ENCODE measurements at regions not wholly inside any gene's neighbourhood (a gene's known extent, or its start where the extent isn't known, plus 50 kb on each side); places are given as distances from the start of the nearest gene placed in this dataset.
"Not testable (repeated sequence)": the region's sequence is repeated elsewhere in the genome, so short reads cannot be mapped to it uniquely, and the experiment has no call there.

DNA sequence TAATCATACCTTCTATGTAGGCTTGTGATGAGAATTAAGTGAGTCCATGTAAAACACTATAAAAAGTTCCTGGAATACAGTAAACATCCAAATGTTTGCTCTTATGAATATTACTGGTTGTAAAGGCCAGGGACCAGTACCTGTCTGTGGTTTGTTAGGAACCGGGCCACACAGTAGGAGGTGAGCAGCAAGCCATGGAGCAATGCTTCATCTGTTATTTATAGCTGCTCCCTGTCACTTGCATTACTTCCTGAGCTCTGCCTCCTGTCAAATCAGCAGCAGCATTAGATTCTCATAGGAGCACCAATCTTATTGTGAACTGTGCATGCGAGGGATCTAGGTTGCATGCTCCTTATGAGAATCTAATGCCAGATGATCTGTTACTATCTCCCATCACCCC, 662.0 kb upstream of the ANKRD30A start:
- no peak overlapping the region for H3K27ac ChIP-seq (ENCODE audit: low read depth, low read length)
- H3K56ac ChIP-seq (ENCODE audit: low read length) = no peak overlapping the region
- H2BK5ac ChIP-seq (ENCODE audit: low read length) = no peak overlapping the region
- H3K23ac ChIP-seq (ENCODE audit: low read length) = no peak overlapping the region
- no peak overlapping the region for H3K18ac ChIP-seq (ENCODE audit: low read length)
- H2BK15ac ChIP-seq (replicated peaks; ENCODE audit: low read depth) = no peak overlapping the region
- H3K79me2 ChIP-seq (ENCODE audit: control insufficient read depth, insufficient read depth, low read length) = no peaks in the 10 kb centered on the region
- WGBS (ENCODE audit: extremely low coverage, insufficient coverage, low lambda C conversion rate) = no CpG with 5 or more reads among the region's 2 CpGs
- no peak overlapping the region for H3K4ac ChIP-seq (ENCODE audit: low read depth, low read length)
- no peaks in the 10 kb centered on the region for H3K4me1 ChIP-seq (ENCODE audit: control insufficient read depth, low read depth, low read length)
- no peaks in the 10 kb centered on the region for H3K27me3 ChIP-seq (ENCODE audit: insufficient read depth, low read length, poor library complexity)
- H3K4me3 ChIP-seq (ENCODE audit: low read length) = no peak overlapping the region
- no peak overlapping the region for H2AK5ac ChIP-seq (ENCODE audit: low read length)
- H2BK120ac ChIP-seq (ENCODE audit: low read depth, low read length) = no peak overlapping the region
- DNase-seq = no peak
- H3K9ac ChIP-seq (ENCODE audit: low read length) = no peak overlapping the region
- no peak overlapping the region for H4K8ac ChIP-seq (ENCODE audit: low read depth, low read length)
- no peak overlapping the region for H3K4me2 ChIP-seq (ENCODE audit: low read length)
- no peak overlapping the region for H4K5ac ChIP-seq (ENCODE audit: low read length)
- H3K36me3 ChIP-seq (ENCODE audit: control insufficient read depth, insufficient read depth, low read length) = no peaks in the 10 kb centered on the region
- H3K79me1 ChIP-seq (ENCODE audit: low read length) = no peaks in the 10 kb centered on the region

DNA sequence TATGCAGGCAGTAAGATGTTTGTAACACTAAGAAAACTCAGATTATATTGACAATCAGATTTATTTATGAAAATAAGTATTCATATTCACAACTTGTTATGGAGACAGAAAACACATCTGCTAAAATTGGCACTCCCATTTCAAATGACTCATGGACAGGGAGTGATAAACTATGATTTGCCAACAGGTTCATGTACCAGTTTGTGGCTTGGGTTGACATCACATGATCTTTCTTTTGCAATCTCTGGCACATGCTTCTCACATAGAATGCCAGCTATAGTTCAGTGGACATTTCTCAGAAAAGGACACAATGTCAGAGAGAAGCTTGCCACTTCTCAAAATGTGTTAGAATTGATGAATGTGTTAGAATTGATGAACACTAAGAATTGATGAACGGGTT, 663.2 kb upstream of the ANKRD30A start:
- no peak overlapping the region for H2BK15ac ChIP-seq (replicated peaks; ENCODE audit: low read depth)
- WGBS (ENCODE audit: extremely low coverage, insufficient coverage, low lambda C conversion rate) = no CpG with 5 or more reads among the region's 1 CpG
- no peak overlapping the region for H4K8ac ChIP-seq (ENCODE audit: low read depth, low read length)
- H3K4me2 ChIP-seq (ENCODE audit: low read length) = no peak overlapping the region
- no peak overlapping the region for H3K9ac ChIP-seq (ENCODE audit: low read length)
- DNase-seq = no peak
- H3K56ac ChIP-seq (ENCODE audit: low read length) = no peak overlapping the region
- no peaks in the 10 kb centered on the region for H3K79me2 ChIP-seq (ENCODE audit: control insufficient read depth, insufficient read depth, low read length)
- no peaks in the 10 kb centered on the region for H3K4me1 ChIP-seq (ENCODE audit: control insufficient read depth, low read depth, low read length)
- H4K5ac ChIP-seq (ENCODE audit: low read length) = no peak overlapping the region
- no peaks in the 10 kb centered on the region for H3K79me1 ChIP-seq (ENCODE audit: low read length)
- no peak overlapping the region for H3K4me3 ChIP-seq (ENCODE audit: low read length)
- no peak overlapping the region for H2AK5ac ChIP-seq (ENCODE audit: low read length)
- H2BK5ac ChIP-seq (ENCODE audit: low read length) = no peak overlapping the region
- H3K4ac ChIP-seq (ENCODE audit: low read depth, low read length) = no peak overlapping the region
- no peak overlapping the region for H3K27ac ChIP-seq (ENCODE audit: low read depth, low read length)
- no peaks in the 10 kb centered on the region for H3K27me3 ChIP-seq (ENCODE audit: insufficient read depth, low read length, poor library complexity)
- H3K18ac ChIP-seq (ENCODE audit: low read length) = no peak overlapping the region
- H3K23ac ChIP-seq (ENCODE audit: low read length) = no peak overlapping the region
- H3K36me3 ChIP-seq (ENCODE audit: control insufficient read depth, insufficient read depth, low read length) = no peaks in the 10 kb centered on the region
- H2BK120ac ChIP-seq (ENCODE audit: low read depth, low read length) = no peak overlapping the region

DNA sequence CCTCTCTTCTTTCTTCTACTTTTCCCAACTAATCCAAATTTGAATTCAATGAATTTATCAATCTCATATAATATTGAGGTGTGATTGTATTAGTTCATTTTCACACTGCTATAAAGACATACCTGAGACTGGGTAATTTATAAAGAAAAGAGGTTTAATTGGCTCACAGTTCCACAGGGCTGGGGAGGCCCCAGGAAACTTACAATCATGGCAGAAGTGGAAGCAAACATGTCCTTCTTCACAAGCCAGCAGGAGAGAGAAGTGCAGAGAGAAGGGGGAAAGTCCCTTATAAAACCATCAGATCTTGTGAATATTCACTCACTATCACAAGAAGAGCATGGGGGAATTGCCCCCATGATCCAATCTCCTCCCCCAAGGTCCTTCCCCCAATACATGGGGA, 667.0 kb upstream of the ANKRD30A start:
- H3K79me1 ChIP-seq (ENCODE audit: low read length); H4K5ac ChIP-seq (ENCODE audit: low read length); H3K23ac ChIP-seq (ENCODE audit: low read length); H3K27ac ChIP-seq (ENCODE audit: low read depth, low read length); H3K56ac ChIP-seq (ENCODE audit: low read length); H3K27me3 ChIP-seq (ENCODE audit: insufficient read depth, low read length, poor library complexity); H2BK15ac ChIP-seq (replicated peaks; ENCODE audit: low read depth); H3K79me2 ChIP-seq (ENCODE audit: control insufficient read depth, insufficient read depth, low read length); H2BK5ac ChIP-seq (ENCODE audit: low read length); H3K4me2 ChIP-seq (ENCODE audit: low read length); DNase-seq; H3K9ac ChIP-seq (ENCODE audit: low read length); H3K36me3 ChIP-seq (ENCODE audit: control insufficient read depth, insufficient read depth, low read length); H2AK5ac ChIP-seq (ENCODE audit: low read length); H3K18ac ChIP-seq (ENCODE audit: low read length); H4K8ac ChIP-seq (ENCODE audit: low read depth, low read length); H3K4me1 ChIP-seq (ENCODE audit: control insufficient read depth, low read depth, low read length); H3K4ac ChIP-seq (ENCODE audit: low read depth, low read length); H3K4me3 ChIP-seq (ENCODE audit: low read length); H2BK120ac ChIP-seq (ENCODE audit: low read depth, low read length): not testable (repeated sequence)

DNA sequence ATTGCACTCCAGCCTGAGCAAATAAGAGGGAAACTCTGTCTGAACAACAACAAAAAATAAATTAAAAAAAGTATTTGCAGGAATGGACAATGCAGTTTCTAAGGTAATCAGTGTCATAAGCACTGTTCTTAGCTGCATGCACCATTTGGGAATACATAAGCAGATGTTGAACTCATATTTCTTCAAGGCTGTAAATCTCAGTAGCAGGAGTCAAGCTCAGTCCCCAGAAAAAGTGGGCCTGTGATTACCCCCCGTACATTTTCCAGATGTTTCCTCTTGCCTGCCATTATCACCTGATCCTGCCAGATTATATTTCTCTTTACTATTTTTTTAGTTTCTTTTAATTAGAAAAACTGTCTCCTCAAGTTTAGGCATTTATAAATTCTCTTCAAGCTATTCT, 667.6 kb upstream of the ANKRD30A start:
- no peaks in the 10 kb centered on the region for H3K79me2 ChIP-seq (ENCODE audit: control insufficient read depth, insufficient read depth, low read length)
- H3K4me2 ChIP-seq (ENCODE audit: low read length) = no peak overlapping the region
- H3K18ac ChIP-seq (ENCODE audit: low read length) = no peak overlapping the region
- H4K8ac ChIP-seq (ENCODE audit: low read depth, low read length) = no peak overlapping the region
- no peak overlapping the region for H3K4me3 ChIP-seq (ENCODE audit: low read length)
- H3K27ac ChIP-seq (ENCODE audit: low read depth, low read length) = no peak overlapping the region
- no peaks in the 10 kb centered on the region for H3K79me1 ChIP-seq (ENCODE audit: low read length)
- no peak overlapping the region for H3K23ac ChIP-seq (ENCODE audit: low read length)
- DNase-seq = no peak
- H3K27me3 ChIP-seq (ENCODE audit: insufficient read depth, low read length, poor library complexity) = no peaks in the 10 kb centered on the region
- H4K5ac ChIP-seq (ENCODE audit: low read length) = no peak overlapping the region
- no peaks in the 10 kb centered on the region for H3K36me3 ChIP-seq (ENCODE audit: control insufficient read depth, insufficient read depth, low read length)
- no CpG with 5 or more reads among the region's 1 CpG for WGBS (ENCODE audit: extremely low coverage, insufficient coverage, low lambda C conversion rate)
- H2AK5ac ChIP-seq (ENCODE audit: low read length) = no peak overlapping the region
- no peak overlapping the region for H3K9ac ChIP-seq (ENCODE audit: low read length)
- no peak overlapping the region for H2BK15ac ChIP-seq (replicated peaks; ENCODE audit: low read depth)
- no peak overlapping the region for H3K56ac ChIP-seq (ENCODE audit: low read length)
- no peak overlapping the region for H2BK120ac ChIP-seq (ENCODE audit: low read depth, low read length)
- no peaks in the 10 kb centered on the region for H3K4me1 ChIP-seq (ENCODE audit: control insufficient read depth, low read depth, low read length)
- no peak overlapping the region for H2BK5ac ChIP-seq (ENCODE audit: low read length)
- no peak overlapping the region for H3K4ac ChIP-seq (ENCODE audit: low read depth, low read length)

DNA sequence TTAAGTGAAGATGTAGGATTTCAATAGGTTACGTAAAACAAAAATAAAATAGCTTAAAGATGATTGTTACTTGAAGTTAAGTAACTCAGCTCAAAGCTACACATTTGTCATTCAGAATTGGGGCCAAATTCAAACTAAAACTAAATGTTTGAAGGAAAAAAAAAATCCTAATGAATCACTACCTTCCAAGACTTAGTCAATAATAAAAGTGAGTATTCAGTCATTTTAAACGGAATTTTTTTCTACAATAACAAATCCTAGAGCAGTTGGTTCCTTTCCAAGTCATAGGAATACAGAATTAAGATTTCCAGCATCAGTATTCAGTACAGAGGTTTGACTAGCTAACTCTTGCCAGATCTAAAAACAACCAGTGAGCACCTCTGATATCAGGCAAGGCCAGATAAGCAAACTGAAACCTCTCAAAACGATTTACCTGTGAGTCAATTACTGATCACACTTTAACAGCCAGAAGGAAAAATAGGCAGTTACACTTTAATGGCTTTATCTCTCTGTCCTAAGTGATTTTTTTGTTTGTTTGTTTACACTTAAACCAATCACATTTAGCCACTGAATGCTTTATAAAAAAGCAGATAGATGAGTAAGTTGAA, 669.8 kb upstream of the ANKRD30A start:
- no peak overlapping the region for H3K4me2 ChIP-seq (ENCODE audit: low read length)
- H3K27ac ChIP-seq (ENCODE audit: low read depth, low read length) = no peak overlapping the region
- WGBS (ENCODE audit: extremely low coverage, insufficient coverage, low lambda C conversion rate) = no CpG with 5 or more reads among the region's 3 CpGs
- peak; percentile 29 for DNase-seq
- no peak overlapping the region for H4K8ac ChIP-seq (ENCODE audit: low read depth, low read length)
- no peak overlapping the region for H3K56ac ChIP-seq (ENCODE audit: low read length)
- H2BK15ac ChIP-seq (replicated peaks; ENCODE audit: low read depth) = no peak overlapping the region
- H3K79me2 ChIP-seq (ENCODE audit: control insufficient read depth, insufficient read depth, low read length) = no peaks in the 10 kb centered on the region
- no peak overlapping the region for H2BK5ac ChIP-seq (ENCODE audit: low read length)
- no peak overlapping the region for H2BK120ac ChIP-seq (ENCODE audit: low read depth, low read length)
- H3K27me3 ChIP-seq (ENCODE audit: insufficient read depth, low read length, poor library complexity) = no peaks in the 10 kb centered on the region
- no peak overlapping the region for H2AK5ac ChIP-seq (ENCODE audit: low read length)
- no peaks in the 10 kb centered on the region for H3K36me3 ChIP-seq (ENCODE audit: control insufficient read depth, insufficient read depth, low read length)
- H3K9ac ChIP-seq (ENCODE audit: low read length) = no peak overlapping the region
- no peak overlapping the region for H3K23ac ChIP-seq (ENCODE audit: low read length)
- no peaks in the 10 kb centered on the region for H3K4me1 ChIP-seq (ENCODE audit: control insufficient read depth, low read depth, low read length)
- H3K79me1 ChIP-seq (ENCODE audit: low read length) = no peaks in the 10 kb centered on the region
- no peak overlapping the region for H3K4ac ChIP-seq (ENCODE audit: low read depth, low read length)
- H4K5ac ChIP-seq (ENCODE audit: low read length) = no peak overlapping the region
- H3K4me3 ChIP-seq (ENCODE audit: low read length) = no peak overlapping the region
- no peak overlapping the region for H3K18ac ChIP-seq (ENCODE audit: low read length)

DNA sequence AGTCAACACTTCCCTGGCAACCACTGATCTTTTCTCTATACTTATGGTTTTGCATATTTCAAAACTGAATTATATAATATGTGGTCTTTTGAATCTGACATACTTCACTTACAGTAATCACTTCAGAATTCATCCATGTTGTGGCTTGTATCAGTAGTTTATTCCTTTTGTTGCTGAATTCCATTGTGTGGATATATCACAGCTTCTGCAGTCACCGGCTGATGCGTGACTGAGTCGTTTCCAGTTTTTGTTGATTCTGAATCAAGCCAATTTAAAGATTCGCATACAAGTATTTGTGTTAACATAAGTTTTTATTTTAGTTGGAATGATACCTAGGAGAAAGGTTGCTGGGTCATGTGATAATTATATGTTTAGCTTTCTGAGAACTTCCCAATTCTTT, 672.5 kb upstream of the ANKRD30A start:
- WGBS (ENCODE audit: extremely low coverage, insufficient coverage, low lambda C conversion rate) = no CpG with 5 or more reads among the region's 4 CpGs
- Histone ChIP-seq H3K79me1 (ENCODE audit: low read length) (no peaks in the 10 kb centered on the region), H3K79me2 (ENCODE audit: control insufficient read depth, insufficient read depth, low read length) (no peaks in the 10 kb centered on the region), H2BK15ac (replicated peaks; ENCODE audit: low read depth) (no peak overlapping the region), H3K9ac (ENCODE audit: low read length) (no peak overlapping the region), H3K23ac (ENCODE audit: low read length) (no peak overlapping the region), H2AK5ac (ENCODE audit: low read length) (no peak overlapping the region), H3K4me1 (ENCODE audit: control insufficient read depth, low read depth, low read length) (peaks cover 7% of the 10 kb centered on the region), H3K4me3 (ENCODE audit: low read length) (no peak overlapping the region), H3K27me3 (ENCODE audit: insufficient read depth, low read length, poor library complexity) (no peaks in the 10 kb centered on the region), H2BK120ac (ENCODE audit: low read depth, low read length) (no peak overlapping the region), H3K4me2 (ENCODE audit: low read length) (no peak overlapping the region), H4K5ac (ENCODE audit: low read length) (no peak overlapping the region), H2BK5ac (ENCODE audit: low read length) (no peak overlapping the region), H3K56ac (ENCODE audit: low read length) (no peak overlapping the region), H3K27ac (ENCODE audit: low read depth, low read length) (no peak overlapping the region), H3K4ac (ENCODE audit: low read depth, low read length) (no peak overlapping the region), H4K8ac (ENCODE audit: low read depth, low read length) (no peak overlapping the region), H3K36me3 (ENCODE audit: control insufficient read depth, insufficient read depth, low read length) (no peaks in the 10 kb centered on the region), H3K18ac (ENCODE audit: low read length) (no peak overlapping the region)
- no peak for DNase-seq
